ENCODE measurements at regions not wholly inside any gene's neighbourhood (a gene's known extent, or its start where the extent isn't known, plus 50 kb on each side); places are given as distances from the start of the nearest gene placed in this dataset.

DNA sequence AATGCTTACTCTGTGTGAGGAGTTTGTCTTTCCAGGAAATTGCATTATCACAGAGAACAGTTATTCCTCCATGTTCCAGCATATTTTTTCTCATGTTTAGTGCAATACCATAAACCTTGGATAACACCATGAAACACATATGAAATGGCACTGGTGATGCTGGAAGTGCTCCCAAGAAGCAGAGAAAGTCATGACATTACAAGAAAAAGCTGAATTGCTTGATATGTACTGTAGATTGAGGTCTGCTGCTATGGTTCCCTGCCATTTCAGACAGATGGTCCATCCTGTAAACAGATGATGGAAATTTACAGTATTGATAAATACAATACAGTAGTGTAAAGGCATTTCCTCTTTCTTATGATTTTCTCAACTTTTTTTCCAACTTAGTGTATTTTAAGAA, 422.1 kb downstream of the LRRIQ3 start:
- CTCF ChIA-PET = no interaction called here
- no peaks in the 10 kb centered on the region for H3K9me3 Mint-ChIP-seq
- H3K27me3 Mint-ChIP-seq = no peaks in the 10 kb centered on the region

DNA sequence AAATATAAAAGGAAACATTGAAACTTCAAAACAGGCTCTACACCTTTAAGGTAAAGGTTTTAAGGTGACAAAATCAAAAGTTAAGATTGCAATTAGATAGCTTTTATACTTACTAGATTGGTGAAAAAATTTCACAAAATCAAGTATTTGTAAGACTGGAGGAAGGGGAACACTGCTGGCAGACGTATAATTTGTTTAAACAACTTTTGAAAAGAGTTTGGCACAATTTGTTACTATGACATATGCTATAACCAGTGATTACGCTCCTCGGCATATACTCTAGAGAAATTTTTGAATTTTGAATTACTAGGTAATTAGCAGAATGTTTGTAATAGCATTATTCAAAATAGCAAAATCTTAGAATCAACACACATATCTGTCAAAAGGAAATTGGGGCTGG, 425.0 kb downstream of the LRRIQ3 start:
- Mint-ChIP-seq H3K36me3 (ENCODE audit: low read depth) (no peaks in the 10 kb centered on the region), H3K4me1 (ENCODE audit: low read depth) (no peaks in the 10 kb centered on the region), H3K4me3 (no peak overlapping the region), H3K9me3 (no peaks in the 10 kb centered on the region), H3K27me3 (no peaks in the 10 kb centered on the region), H3K27ac (no peak overlapping the region)
- POLR2A ChIA-PET = interaction anchor here (0.6 kb wide), 1 partner anchor 28 kb away, joined by 3 read pairs; no protein-coding TSS in a partner anchor
- CTCF ChIA-PET = no interaction called here
- DNase-seq (no peak), ATAC-seq (no peak)
- intact Hi-C loops (cut with micrococcal nuclease) = no loop called here
- TF ChIP-seq, protein P1, sequence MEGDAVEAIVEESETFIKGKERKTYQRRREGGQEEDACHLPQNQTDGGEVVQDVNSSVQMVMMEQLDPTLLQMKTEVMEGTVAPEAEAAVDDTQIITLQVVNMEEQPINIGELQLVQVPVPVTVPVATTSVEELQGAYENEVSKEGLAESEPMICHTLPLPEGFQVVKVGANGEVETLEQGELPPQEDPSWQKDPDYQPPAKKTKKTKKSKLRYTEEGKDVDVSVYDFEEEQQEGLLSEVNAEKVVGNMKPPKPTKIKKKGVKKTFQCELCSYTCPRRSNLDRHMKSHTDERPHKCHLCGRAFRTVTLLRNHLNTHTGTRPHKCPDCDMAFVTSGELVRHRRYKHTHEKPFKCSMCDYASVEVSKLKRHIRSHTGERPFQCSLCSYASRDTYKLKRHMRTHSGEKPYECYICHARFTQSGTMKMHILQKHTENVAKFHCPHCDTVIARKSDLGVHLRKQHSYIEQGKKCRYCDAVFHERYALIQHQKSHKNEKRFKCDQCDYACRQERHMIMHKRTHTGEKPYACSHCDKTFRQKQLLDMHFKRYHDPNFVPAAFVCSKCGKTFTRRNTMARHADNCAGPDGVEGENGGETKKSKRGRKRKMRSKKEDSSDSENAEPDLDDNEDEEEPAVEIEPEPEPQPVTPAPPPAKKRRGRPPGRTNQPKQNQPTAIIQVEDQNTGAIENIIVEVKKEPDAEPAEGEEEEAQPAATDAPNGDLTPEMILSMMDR (IDR thresholded peaks at IDR 0.05) = no peak

More for the DNA sequence above, 422.1 kb downstream of the LRRIQ3 start:
- Mint-ChIP-seq H3K4me3 (no peak overlapping the region), H3K27ac (no peak overlapping the region), H3K4me1 (ENCODE audit: low read depth) (no peaks in the 10 kb centered on the region), H3K36me3 (ENCODE audit: low read depth) (no peaks in the 10 kb centered on the region)
- TF ChIP-seq, protein P1 (IDR thresholded peaks at IDR 0.05) = no peak
- POLR2A ChIA-PET = no interaction called here
- ATAC-seq (no peak), DNase-seq (no peak)
- intact Hi-C loops (cut with micrococcal nuclease) = no loop called here

DNA sequence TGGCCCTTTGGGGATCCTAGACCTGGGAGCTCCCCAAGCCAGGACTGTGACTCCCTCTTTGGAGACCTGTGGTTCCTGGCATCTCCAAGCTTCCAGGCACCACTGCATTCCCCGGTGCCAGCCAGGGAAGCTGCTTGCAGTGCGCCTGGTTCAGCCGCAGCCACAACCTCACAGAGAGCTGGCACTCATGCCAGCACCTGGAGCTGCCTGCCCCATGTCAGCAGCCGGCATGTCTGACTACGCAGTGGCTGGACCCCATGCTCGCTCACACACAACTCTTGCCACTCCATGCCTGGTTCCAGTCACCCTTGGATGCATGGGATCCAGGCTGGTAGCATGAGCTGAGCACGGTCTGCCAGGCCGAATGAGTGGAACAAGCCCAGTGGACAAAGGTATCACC, 426.6 kb downstream of the LRRIQ3 start:
- no peaks in the 10 kb centered on the region for H3K9me3 Mint-ChIP-seq
- ATAC-seq (no peak), DNase-seq (no peak)
- H3K27ac Mint-ChIP-seq = no peak overlapping the region
- no peaks in the 10 kb centered on the region for H3K27me3 Mint-ChIP-seq
- intact Hi-C loops (cut with micrococcal nuclease) = no loop called here
- no peaks in the 10 kb centered on the region for H3K4me1 Mint-ChIP-seq (ENCODE audit: low read depth)
- H3K36me3 Mint-ChIP-seq (ENCODE audit: low read depth) = no peaks in the 10 kb centered on the region
- ChIA-PET POLR2A (no interaction called here), CTCF (no interaction called here)
- H3K4me3 Mint-ChIP-seq = no peak overlapping the region
- TF ChIP-seq, protein P1 (IDR thresholded peaks at IDR 0.05) = no peak

DNA sequence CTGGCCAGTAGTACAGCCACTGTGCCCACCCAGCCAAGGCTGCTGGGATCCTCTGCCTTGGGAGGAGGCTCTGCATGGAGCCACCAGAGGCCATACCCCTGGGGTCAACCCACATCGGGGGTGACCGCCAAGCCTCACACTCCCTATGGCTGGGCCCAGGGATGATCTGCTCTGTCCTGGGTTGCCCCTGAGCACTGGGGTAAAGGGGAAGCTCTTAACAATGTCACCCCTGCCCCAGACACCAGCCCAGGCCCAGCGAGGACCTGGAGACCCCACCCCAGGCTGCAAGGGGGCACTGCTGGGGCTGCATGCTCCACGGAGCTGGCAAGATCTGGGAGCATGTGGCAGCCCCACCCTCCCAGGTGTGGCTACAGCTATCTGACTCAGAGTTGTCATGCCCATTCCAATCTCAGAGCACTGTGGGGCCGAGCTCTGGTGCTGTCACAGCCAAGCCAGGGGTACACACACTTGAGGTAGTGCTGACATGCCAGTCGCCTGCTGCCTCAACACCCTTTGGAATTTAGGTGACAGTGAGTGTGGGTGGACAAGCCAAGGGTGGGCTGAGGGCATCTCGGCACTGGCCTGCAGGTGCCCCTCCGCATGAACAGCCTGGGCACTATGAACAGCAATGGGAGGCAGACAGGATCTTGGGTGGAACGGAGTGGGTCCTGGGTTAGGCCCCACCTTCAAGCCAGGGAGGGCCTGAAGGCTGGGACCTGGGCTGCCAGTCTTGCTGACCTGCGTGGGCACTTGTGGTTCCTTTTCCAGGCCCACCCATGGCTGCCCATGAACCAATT, 427.7 kb downstream of the LRRIQ3 start:
- ChIA-PET POLR2A (interaction anchor here (0.5 kb wide), 1 partner anchor 358 kb away, joined by 3 read pairs; no protein-coding TSS in a partner anchor), CTCF (no interaction called here)
- intact Hi-C loops (cut with micrococcal nuclease) = no loop called here
- TF ChIP-seq, protein P1 (IDR thresholded peaks at IDR 0.05) = no peak
- Mint-ChIP-seq H3K4me1 (ENCODE audit: low read depth) (no peaks in the 10 kb centered on the region), H3K36me3 (ENCODE audit: low read depth) (no peaks in the 10 kb centered on the region), H3K27me3 (no peaks in the 10 kb centered on the region), H3K27ac (no peak overlapping the region), H3K9me3 (no peaks in the 10 kb centered on the region), H3K4me3 (no peak overlapping the region)
- ATAC-seq (no peak), DNase-seq (no peak)

DNA sequence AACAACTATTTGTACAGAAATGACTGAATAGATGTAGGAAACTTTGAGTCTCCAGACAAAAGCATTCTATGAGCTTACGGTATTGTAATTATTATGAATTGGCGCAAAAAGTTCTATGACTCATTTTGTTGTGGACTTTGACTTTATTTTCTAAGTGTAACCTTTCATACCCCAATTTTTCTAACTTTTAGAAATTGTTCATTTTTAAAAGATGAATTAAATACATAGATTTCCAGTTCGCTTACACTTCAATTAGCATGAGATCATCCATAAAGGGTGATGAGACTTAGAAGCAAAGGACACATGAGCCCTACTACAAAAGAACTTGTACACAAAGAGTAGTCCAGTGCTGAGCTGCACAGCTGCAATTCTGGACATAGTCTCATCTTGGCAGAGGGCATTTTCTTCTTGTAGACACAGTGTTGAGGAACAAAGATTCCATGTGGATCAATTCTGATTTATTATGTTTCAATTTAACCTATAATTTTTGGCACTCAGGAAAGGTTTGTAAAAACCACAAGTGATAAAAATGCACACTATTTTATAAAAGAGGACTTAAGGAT, 431.1 kb downstream of the LRRIQ3 start:
- ChIA-PET POLR2A (no interaction called here), CTCF (no interaction called here)
- Mint-ChIP-seq H3K4me1 (ENCODE audit: low read depth) (no peaks in the 10 kb centered on the region), H3K27ac (no peak overlapping the region), H3K9me3 (no peaks in the 10 kb centered on the region), H3K27me3 (no peaks in the 10 kb centered on the region), H3K36me3 (ENCODE audit: low read depth) (no peaks in the 10 kb centered on the region), H3K4me3 (no peak overlapping the region)
- intact Hi-C loops (cut with micrococcal nuclease) = no loop called here
- ATAC-seq = no peak
- TF ChIP-seq, protein P1 (IDR thresholded peaks at IDR 0.05) = no peak
- no peak for DNase-seq

All from activated CD8-positive, alpha-beta T cell treated with anti-CD3 and anti-CD28 coated beads for 36 hours (primary cell).